ENCODE measurements at regions not wholly inside any gene's neighbourhood (a gene's known extent, or its start where the extent isn't known, plus 50 kb on each side); places are given as distances from the start of the nearest gene placed in this dataset.

- Histone ChIP-seq H3K4me2 (no peak overlapping the region), H3K9me2 (replicated peaks; ENCODE audit: insufficient read depth) (no peaks in the 10 kb centered on the region), H3K36me3 (replicated peaks; ENCODE audit: insufficient read depth, low read depth) (no peaks in the 10 kb centered on the region), H4K20me1 (ENCODE audit: insufficient read depth, poor library complexity, severe bottlenecking) (no peaks in the 10 kb centered on the region), H2AFZ (no peak overlapping the region), H3K9me3 (ENCODE audit: low read depth) (no peaks in the 10 kb centered on the region), H3K79me2 (no peaks in the 10 kb centered on the region), H3K27me3 (no peaks in the 10 kb centered on the region), H3K4me3 (no peak overlapping the region), H3K27ac (no peak overlapping the region), H3K4me1 (ENCODE audit: insufficient read depth) (peaks cover 13% of the 10 kb centered on the region)
- WGBS (ENCODE audit: low lambda C conversion rate, missing lambda C conversion rate), result 90% methylated on average over 3 of the region's 3 CpGs
- DNase-seq (ENCODE audit: low spot score), result no peak
- TF ChIP-seq, protein P1, sequence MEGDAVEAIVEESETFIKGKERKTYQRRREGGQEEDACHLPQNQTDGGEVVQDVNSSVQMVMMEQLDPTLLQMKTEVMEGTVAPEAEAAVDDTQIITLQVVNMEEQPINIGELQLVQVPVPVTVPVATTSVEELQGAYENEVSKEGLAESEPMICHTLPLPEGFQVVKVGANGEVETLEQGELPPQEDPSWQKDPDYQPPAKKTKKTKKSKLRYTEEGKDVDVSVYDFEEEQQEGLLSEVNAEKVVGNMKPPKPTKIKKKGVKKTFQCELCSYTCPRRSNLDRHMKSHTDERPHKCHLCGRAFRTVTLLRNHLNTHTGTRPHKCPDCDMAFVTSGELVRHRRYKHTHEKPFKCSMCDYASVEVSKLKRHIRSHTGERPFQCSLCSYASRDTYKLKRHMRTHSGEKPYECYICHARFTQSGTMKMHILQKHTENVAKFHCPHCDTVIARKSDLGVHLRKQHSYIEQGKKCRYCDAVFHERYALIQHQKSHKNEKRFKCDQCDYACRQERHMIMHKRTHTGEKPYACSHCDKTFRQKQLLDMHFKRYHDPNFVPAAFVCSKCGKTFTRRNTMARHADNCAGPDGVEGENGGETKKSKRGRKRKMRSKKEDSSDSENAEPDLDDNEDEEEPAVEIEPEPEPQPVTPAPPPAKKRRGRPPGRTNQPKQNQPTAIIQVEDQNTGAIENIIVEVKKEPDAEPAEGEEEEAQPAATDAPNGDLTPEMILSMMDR (IDR thresholded peaks at IDR 0.05; ENCODE audit: poor library complexity), result no peak
Observed at GRCh38 chr16:65733721-65734120, 611.9 kb upstream of the CDH11 start.

DNA sequence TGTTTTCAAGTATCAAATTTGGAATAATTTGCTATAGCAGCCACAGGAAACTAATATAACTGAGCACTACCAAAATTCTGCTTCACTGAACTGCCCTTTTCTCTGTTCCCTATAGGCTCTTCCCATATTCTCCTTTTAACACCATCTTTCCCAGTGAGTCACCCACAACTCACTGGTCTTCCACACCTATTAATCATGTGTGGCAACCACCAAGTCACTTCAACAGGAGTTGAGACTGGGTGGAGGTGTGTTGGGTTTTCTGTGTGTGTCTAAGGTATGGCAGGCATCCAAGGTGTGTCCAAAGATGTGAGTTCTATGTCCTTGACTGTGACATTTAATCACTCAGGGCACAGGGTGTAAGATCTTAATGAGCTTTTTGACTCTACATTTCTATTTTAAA lies 610.0 kb upstream of the CDH11 start:
- Histone ChIP-seq H2AFZ (no peak overlapping the region), H3K4me2 (no peak overlapping the region), H3K36me3 (replicated peaks; ENCODE audit: insufficient read depth, low read depth) (no peaks in the 10 kb centered on the region), H3K9me3 (ENCODE audit: low read depth) (no peaks in the 10 kb centered on the region), H3K9me2 (replicated peaks; ENCODE audit: insufficient read depth) (no peaks in the 10 kb centered on the region), H3K27me3 (no peaks in the 10 kb centered on the region), H3K79me2 (no peaks in the 10 kb centered on the region), H3K4me3 (no peak overlapping the region), H3K4me1 (ENCODE audit: insufficient read depth) (peaks cover 13% of the 10 kb centered on the region), H3K27ac (no peak overlapping the region), H4K20me1 (ENCODE audit: insufficient read depth, poor library complexity, severe bottlenecking) (no peaks in the 10 kb centered on the region)
- no peak for TF ChIP-seq EZH2phosphoT487 (IDR thresholded peaks at IDR 0.05; ENCODE audit: low read depth, severe bottlenecking, unreplicated experiment)
- no peak for TF ChIP-seq EZH2 (IDR thresholded peaks at IDR 0.05; ENCODE audit: borderline replicate concordance)
- TF ChIP-seq, protein P1 (IDR thresholded peaks at IDR 0.05; ENCODE audit: poor library complexity), result no peak
- no peak for DNase-seq (ENCODE audit: low spot score)

DNA sequence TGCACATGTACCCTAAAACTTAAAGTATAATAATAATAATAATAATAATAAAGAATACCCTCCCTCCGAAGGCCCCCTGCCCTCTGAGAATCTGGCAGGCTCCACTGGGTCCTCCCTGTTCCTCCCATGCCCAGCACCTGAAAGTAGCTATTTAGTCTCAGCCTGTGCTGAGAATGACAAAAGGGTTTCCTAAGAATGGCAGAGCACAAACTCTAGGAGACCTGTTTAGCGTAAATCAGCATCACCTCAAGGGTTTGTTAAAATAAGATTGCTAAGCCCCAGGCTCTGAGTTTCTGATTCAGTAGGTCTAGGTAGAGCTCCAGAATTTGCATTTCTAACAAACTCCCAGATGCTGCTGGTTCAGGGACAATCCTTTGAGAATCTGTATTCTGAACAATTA lies 606.8 kb upstream of the CDH11 start:
- Histone ChIP-seq H4K20me1 (ENCODE audit: insufficient read depth, poor library complexity, severe bottlenecking) (no peaks in the 10 kb centered on the region), H3K4me1 (ENCODE audit: insufficient read depth) (peaks cover 13% of the 10 kb centered on the region), H3K9me2 (replicated peaks; ENCODE audit: insufficient read depth) (no peaks in the 10 kb centered on the region), H2AFZ (no peak overlapping the region), H3K4me2 (no peak overlapping the region), H3K27me3 (no peaks in the 10 kb centered on the region), H3K79me2 (no peaks in the 10 kb centered on the region), H3K9me3 (ENCODE audit: low read depth) (no peaks in the 10 kb centered on the region), H3K36me3 (replicated peaks; ENCODE audit: insufficient read depth, low read depth) (no peaks in the 10 kb centered on the region), H3K27ac (no peak overlapping the region), H3K4me3 (no peak overlapping the region)
- WGBS (ENCODE audit: low lambda C conversion rate, missing lambda C conversion rate), result 77% methylated on average over 2 of the region's 2 CpGs
- no peak for DNase-seq (ENCODE audit: low spot score)
- TF ChIP-seq EZH2phosphoT487 (IDR thresholded peaks at IDR 0.05; ENCODE audit: low read depth, severe bottlenecking, unreplicated experiment), result no peak
- TF ChIP-seq, protein P1 (IDR thresholded peaks at IDR 0.05; ENCODE audit: poor library complexity), result no peak
- TF ChIP-seq EZH2 (IDR thresholded peaks at IDR 0.05; ENCODE audit: borderline replicate concordance), result no peak

DNA sequence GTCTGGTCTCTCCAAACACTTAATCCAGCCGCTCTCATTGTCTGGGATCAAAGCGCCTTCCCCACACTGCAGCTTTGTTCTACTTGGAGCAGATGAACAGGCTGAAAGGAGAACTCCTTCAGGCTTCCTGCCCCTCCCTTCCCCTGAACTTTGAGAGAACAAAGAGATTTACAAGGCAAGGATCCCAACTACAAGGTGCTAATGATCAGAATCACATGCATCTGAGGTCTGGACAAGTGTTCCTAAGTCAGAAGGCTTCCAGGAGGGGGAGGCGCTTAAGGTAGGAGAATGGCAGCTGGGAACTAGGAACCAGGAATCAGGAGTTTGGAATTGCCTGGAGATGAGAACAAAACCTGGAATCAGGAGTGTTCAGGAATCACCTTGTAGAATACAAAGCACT lies 606.3 kb upstream of the CDH11 start:
- H3K9me2 ChIP-seq (replicated peaks; ENCODE audit: insufficient read depth), result no peaks in the 10 kb centered on the region
- H3K36me3 ChIP-seq (replicated peaks; ENCODE audit: insufficient read depth, low read depth), result no peaks in the 10 kb centered on the region
- H4K20me1 ChIP-seq (ENCODE audit: insufficient read depth, poor library complexity, severe bottlenecking), result no peaks in the 10 kb centered on the region
- H3K4me1 ChIP-seq (ENCODE audit: insufficient read depth), result peaks cover 13% of the 10 kb centered on the region
- TF ChIP-seq, protein P1 (IDR thresholded peaks at IDR 0.05; ENCODE audit: poor library complexity), result no peak
- peak overlapping the region; percentile 31 for H3K27ac ChIP-seq
- 47% methylated on average over 3 of the region's 3 CpGs for WGBS (ENCODE audit: low lambda C conversion rate, missing lambda C conversion rate)
- H3K79me2 ChIP-seq, result no peaks in the 10 kb centered on the region
- peak overlapping the region; percentile 24 for H2AFZ ChIP-seq
- DNase-seq (ENCODE audit: low spot score), result peak; percentile 6
- peak overlapping the region; percentile 19 for H3K4me2 ChIP-seq
- no peaks in the 10 kb centered on the region for H3K9me3 ChIP-seq (ENCODE audit: low read depth)
- H3K4me3 ChIP-seq, result no peak overlapping the region
- no peaks in the 10 kb centered on the region for H3K27me3 ChIP-seq
